ENCODE measurements at regions not wholly inside any gene's neighbourhood (a gene's known extent, or its start where the extent isn't known, plus 50 kb on each side); places are given as distances from the start of the nearest gene placed in this dataset.

GRCh38 chr18:1394966-1395365 lies 490.3 kb downstream of the ADCYAP1 start:
- DNase-seq = no peak
- H3K27me3 ChIP-seq (ENCODE audit: insufficient read depth, low read depth, severe bottlenecking) = no peaks in the 10 kb centered on the region
- no peak overlapping the region for H3K27ac ChIP-seq
- no peak overlapping the region for H3K4me3 ChIP-seq (ENCODE audit: low read depth, low read length)
- TF ChIP-seq CTCF (IDR thresholded peaks at IDR 0.05; ENCODE audit: low read depth, low read length) = no peak
- H3K36me3 ChIP-seq = no peaks in the 10 kb centered on the region
- no peaks in the 10 kb centered on the region for H3K9me3 ChIP-seq (ENCODE audit: severe bottlenecking)

GRCh38 chr18:1408376-1408775 lies 503.7 kb downstream of the ADCYAP1 start:
- no peaks in the 10 kb centered on the region for H3K9me3 ChIP-seq (ENCODE audit: severe bottlenecking)
- H3K4me3 ChIP-seq (ENCODE audit: low read depth, low read length) = no peak overlapping the region
- DNase-seq = no peak
- no peak for TF ChIP-seq CTCF (IDR thresholded peaks at IDR 0.05; ENCODE audit: low read depth, low read length)
- H3K36me3 ChIP-seq = no peaks in the 10 kb centered on the region
- no peak overlapping the region for H3K27ac ChIP-seq
- no peaks in the 10 kb centered on the region for H3K27me3 ChIP-seq (ENCODE audit: insufficient read depth, low read depth, severe bottlenecking)

- no peak overlapping the region for H3K27ac ChIP-seq
- H3K36me3 ChIP-seq = no peaks in the 10 kb centered on the region
- no peak for TF ChIP-seq CTCF (IDR thresholded peaks at IDR 0.05; ENCODE audit: low read depth, low read length)
These were observed 508.1 kb downstream of the ADCYAP1 start for GRCh38 chr18:1412655-1413322.

GRCh38 chr18:1413323-1413675 lies 508.6 kb downstream of the ADCYAP1 start:
- TF ChIP-seq CTCF (IDR thresholded peaks at IDR 0.05; ENCODE audit: low read depth, low read length) = no peak
- Histone ChIP-seq H3K27me3 (ENCODE audit: insufficient read depth, low read depth, severe bottlenecking) (no peaks in the 10 kb centered on the region), H3K9me3 (ENCODE audit: severe bottlenecking) (no peaks in the 10 kb centered on the region), H3K36me3 (no peaks in the 10 kb centered on the region), H3K4me3 (ENCODE audit: low read depth, low read length) (no peak overlapping the region), H3K27ac (no peak overlapping the region)
- DNase-seq = no peak

More at GRCh38 chr18:1412655-1413322, 508.1 kb downstream of the ADCYAP1 start:
- H3K27me3 ChIP-seq (ENCODE audit: insufficient read depth, low read depth, severe bottlenecking) = no peaks in the 10 kb centered on the region
- no peak overlapping the region for H3K4me3 ChIP-seq (ENCODE audit: low read depth, low read length)
- H3K9me3 ChIP-seq (ENCODE audit: severe bottlenecking) = no peaks in the 10 kb centered on the region
- no peak for DNase-seq

GRCh38 chr18:1416074-1416473 lies 511.4 kb downstream of the ADCYAP1 start:
- Histone ChIP-seq H3K9me3 (ENCODE audit: severe bottlenecking) (no peaks in the 10 kb centered on the region), H3K4me3 (ENCODE audit: low read depth, low read length) (no peak overlapping the region), H3K36me3 (no peaks in the 10 kb centered on the region), H3K27me3 (ENCODE audit: insufficient read depth, low read depth, severe bottlenecking) (no peaks in the 10 kb centered on the region), H3K27ac (no peak overlapping the region)
- no peak for TF ChIP-seq CTCF (IDR thresholded peaks at IDR 0.05; ENCODE audit: low read depth, low read length)
- no peak for DNase-seq

- TF ChIP-seq CTCF (IDR thresholded peaks at IDR 0.05; ENCODE audit: low read depth, low read length) = no peak
- Histone ChIP-seq H3K4me3 (ENCODE audit: low read depth, low read length) (no peak overlapping the region), H3K36me3 (no peaks in the 10 kb centered on the region), H3K27me3 (ENCODE audit: insufficient read depth, low read depth, severe bottlenecking) (no peaks in the 10 kb centered on the region), H3K9me3 (ENCODE audit: severe bottlenecking) (no peaks in the 10 kb centered on the region), H3K27ac (no peak overlapping the region)
- DNase-seq = no peak
These were observed 516.8 kb downstream of the ADCYAP1 start for GRCh38 chr18:1421502-1421901.
